ENCODE measurements at regions not wholly inside any gene's neighbourhood (a gene's known extent, or its start where the extent isn't known, plus 50 kb on each side); places are given as distances from the start of the nearest gene placed in this dataset.

DNA sequence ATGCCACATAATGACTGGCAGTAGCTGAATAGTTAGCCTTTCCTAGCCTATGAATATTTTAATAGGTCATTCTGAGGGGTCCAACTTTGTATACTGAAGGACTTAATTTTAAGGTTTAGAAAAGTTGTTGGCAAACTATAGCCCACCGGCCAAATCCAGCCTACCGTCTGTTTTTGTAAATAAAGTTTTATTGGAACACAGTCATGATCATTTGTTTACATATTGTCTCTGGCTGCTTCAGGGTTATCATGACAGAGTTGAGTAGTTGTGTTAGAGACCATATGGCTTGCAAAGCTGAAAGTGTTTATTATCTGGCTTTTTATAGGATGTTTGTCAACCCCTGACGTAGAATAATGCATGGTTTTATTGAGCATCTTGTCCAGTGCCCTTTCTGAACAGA, 73.4 kb downstream of the NTMT2 start:
- no peaks in the 10 kb centered on the region for H3K36me3 ChIP-seq (ENCODE audit: control insufficient read depth, insufficient read depth, low read length)
- H3K9me3 ChIP-seq (ENCODE audit: control insufficient read depth, low read length): no peaks in the 10 kb centered on the region
- H3K27ac ChIP-seq (ENCODE audit: low read depth, low read length, severe bottlenecking): no peak overlapping the region
- H3K4me3 ChIP-seq (ENCODE audit: extremely low read depth, insufficient read depth, low read length, poor library complexity, severe bottlenecking): no peak overlapping the region
- WGBS, 2 experiments (ENCODE audit: insufficient coverage in 2 of 2): 65 to 87% methylated on average over 2 to 3 of the region's 3 CpGs
- H3K4me1 ChIP-seq (ENCODE audit: control insufficient read depth, insufficient read depth, low read length, poor library complexity, severe bottlenecking): no peaks in the 10 kb centered on the region

DNA sequence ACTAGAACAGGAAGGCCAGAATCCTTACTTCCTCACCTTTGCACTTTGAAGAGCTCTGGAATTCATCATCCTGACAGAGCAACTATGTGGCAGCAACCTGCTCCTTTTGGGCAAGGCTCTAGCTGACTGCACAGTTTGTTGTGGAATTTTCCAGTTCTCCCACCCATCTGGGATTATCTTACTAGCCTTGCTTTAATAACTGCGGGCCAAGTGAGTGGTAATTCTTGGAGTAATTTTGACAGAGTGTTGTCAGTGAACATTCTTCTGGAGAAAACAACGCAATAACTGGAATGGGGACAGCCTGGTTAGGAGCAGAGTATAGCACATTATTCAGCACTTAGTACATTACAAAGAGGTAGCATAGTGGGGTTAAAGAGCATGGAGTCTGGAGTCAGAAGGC, 75.3 kb downstream of the NTMT2 start:
- no peak overlapping the region for H3K27ac ChIP-seq (ENCODE audit: low read depth, low read length, severe bottlenecking)
- no peaks in the 10 kb centered on the region for H3K9me3 ChIP-seq (ENCODE audit: control insufficient read depth, low read length)
- no peaks in the 10 kb centered on the region for H3K36me3 ChIP-seq (ENCODE audit: control insufficient read depth, insufficient read depth, low read length)
- WGBS, 2 experiments (ENCODE audit: insufficient coverage in 2 of 2): no CpG with 5 or more reads among the region's 2 CpGs
- no peaks in the 10 kb centered on the region for H3K4me1 ChIP-seq (ENCODE audit: control insufficient read depth, insufficient read depth, low read length, poor library complexity, severe bottlenecking)
- H3K4me3 ChIP-seq (ENCODE audit: extremely low read depth, insufficient read depth, low read length, poor library complexity, severe bottlenecking): no peak overlapping the region

DNA sequence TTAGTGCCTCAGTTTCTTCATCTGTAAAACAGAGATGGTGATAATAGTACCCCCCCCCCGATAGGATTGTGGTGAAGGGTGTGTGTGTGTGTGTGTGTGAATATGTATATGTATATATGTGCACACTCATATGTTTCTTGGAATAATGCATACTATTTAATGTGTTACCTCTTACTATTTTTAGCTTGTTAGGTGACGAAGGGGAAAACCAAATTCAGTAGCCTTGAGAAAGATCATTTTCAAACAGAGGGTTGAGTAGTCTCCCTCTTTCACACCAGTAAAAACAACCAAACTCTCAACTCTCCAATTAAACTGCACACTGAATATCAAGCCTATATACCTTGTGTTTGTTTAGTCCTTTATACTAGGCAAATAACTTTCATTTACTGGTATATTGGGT, 75.7 kb downstream of the NTMT2 start:
- no peak overlapping the region for H3K4me3 ChIP-seq (ENCODE audit: extremely low read depth, insufficient read depth, low read length, poor library complexity, severe bottlenecking)
- WGBS, 2 experiments (ENCODE audit: insufficient coverage in 2 of 2): 80% methylated on average over 1 of the region's 2 CpGs; no CpG with 5 or more reads in 1 of the 2 experiments
- H3K36me3 ChIP-seq (ENCODE audit: control insufficient read depth, insufficient read depth, low read length): no peaks in the 10 kb centered on the region
- H3K4me1 ChIP-seq (ENCODE audit: control insufficient read depth, insufficient read depth, low read length, poor library complexity, severe bottlenecking): no peaks in the 10 kb centered on the region
- no peak overlapping the region for H3K27ac ChIP-seq (ENCODE audit: low read depth, low read length, severe bottlenecking)
- H3K9me3 ChIP-seq (ENCODE audit: control insufficient read depth, low read length): no peaks in the 10 kb centered on the region

DNA sequence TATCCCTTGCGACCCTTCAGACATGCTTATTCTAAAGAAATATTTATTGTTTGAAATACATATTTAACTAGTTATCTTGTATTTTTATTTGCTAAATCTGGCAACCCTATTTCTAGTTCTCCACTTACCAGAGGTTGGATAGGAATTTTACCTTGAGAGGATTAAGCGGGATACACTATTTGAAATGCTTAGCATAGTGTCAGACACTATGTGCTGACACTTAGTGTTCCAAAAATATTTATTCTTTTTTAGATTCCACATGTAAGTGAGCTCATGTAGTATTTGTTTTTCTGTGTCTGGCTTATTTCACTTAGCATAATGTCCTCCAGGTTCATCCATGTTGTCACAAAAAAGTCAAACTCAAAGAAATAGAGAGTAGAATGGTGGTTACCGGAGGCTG, 78.7 kb downstream of the NTMT2 start:
- Histone ChIP-seq H3K27ac (ENCODE audit: low read depth, low read length, severe bottlenecking) (no peak overlapping the region), H3K4me3 (ENCODE audit: extremely low read depth, insufficient read depth, low read length, poor library complexity, severe bottlenecking) (no peak overlapping the region), H3K9me3 (ENCODE audit: control insufficient read depth, low read length) (no peaks in the 10 kb centered on the region), H3K36me3 (ENCODE audit: control insufficient read depth, insufficient read depth, low read length) (no peaks in the 10 kb centered on the region), H3K4me1 (ENCODE audit: control insufficient read depth, insufficient read depth, low read length, poor library complexity, severe bottlenecking) (no peaks in the 10 kb centered on the region)
- no CpG with 5 or more reads among the region's 3 CpGs for WGBS, 2 experiments (ENCODE audit: insufficient coverage in 2 of 2)

DNA sequence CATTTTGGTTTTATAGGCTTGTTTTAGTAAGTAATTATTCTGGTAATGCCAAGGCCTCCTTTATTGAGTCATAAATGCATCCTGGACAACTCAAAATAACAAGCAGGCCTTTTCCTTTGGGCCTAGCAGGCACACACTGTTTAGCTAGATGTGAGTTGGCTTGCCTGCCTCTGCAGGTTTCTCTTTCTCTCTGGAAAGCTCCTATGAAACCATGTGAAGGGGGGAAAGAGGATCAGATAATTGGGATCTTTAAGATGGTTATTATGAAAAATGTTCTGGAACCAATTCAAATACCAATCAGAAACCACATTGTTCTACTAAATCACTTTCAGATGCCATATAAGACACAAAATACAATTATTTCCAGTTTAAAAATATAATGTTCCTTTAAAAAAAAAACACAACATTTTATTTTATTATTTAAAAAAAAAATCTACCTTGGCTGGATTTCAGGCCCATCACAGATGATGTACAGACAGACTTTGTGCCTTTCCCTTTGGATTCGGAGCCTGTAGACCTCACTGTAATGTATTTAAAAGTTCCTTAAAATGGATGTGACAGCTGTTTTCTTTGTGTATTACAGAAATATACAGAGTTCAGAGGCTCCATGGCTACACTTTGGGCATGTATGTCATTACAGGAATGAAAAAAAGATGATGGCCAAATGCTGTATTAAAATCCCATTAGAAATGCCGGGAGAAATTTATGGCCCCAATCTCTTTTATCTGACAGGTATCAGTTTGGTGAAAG, 80.2 kb downstream of the NTMT2 start:
- WGBS, 2 experiments (ENCODE audit: insufficient coverage in 2 of 2): 100% methylated on average over 1 of the region's 2 CpGs; no CpG with 5 or more reads in 1 of the 2 experiments

DNA sequence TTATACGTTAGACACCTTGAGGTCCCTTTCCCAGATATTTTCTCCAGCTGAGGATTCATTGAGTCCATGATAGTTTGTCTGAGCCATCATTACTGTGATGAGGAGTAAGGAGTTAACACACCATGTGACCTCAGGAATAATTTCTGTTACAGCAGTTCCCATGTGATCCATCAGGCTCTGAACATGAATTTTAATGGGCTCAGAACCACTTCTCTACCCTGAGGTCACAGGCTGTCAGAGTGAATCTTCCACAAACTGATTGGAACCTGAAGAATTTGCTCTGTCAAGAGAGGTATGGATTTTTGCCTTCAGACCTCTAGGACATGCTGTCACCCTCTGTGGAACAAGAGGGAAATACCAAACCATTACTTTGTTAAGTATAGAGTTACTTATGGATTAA, 81.0 kb downstream of the NTMT2 start:
- 100% methylated on average over 1 of the region's 1 CpG; no CpG with 5 or more reads in 1 of the 2 experiments for WGBS, 2 experiments (ENCODE audit: insufficient coverage in 2 of 2)
- Histone ChIP-seq H3K9me3 (ENCODE audit: control insufficient read depth, low read length) (no peaks in the 10 kb centered on the region), H3K4me3 (ENCODE audit: extremely low read depth, insufficient read depth, low read length, poor library complexity, severe bottlenecking) (no peak overlapping the region), H3K36me3 (ENCODE audit: control insufficient read depth, insufficient read depth, low read length) (no peaks in the 10 kb centered on the region), H3K27ac (ENCODE audit: low read depth, low read length, severe bottlenecking) (no peak overlapping the region), H3K4me1 (ENCODE audit: control insufficient read depth, insufficient read depth, low read length, poor library complexity, severe bottlenecking) (no peaks in the 10 kb centered on the region)

More for the DNA sequence above, 80.2 kb downstream of the NTMT2 start:
- H3K4me1 ChIP-seq (ENCODE audit: control insufficient read depth, insufficient read depth, low read length, poor library complexity, severe bottlenecking): no peaks in the 10 kb centered on the region
- no peaks in the 10 kb centered on the region for H3K9me3 ChIP-seq (ENCODE audit: control insufficient read depth, low read length)
- no peak overlapping the region for H3K27ac ChIP-seq (ENCODE audit: low read depth, low read length, severe bottlenecking)
- no peaks in the 10 kb centered on the region for H3K36me3 ChIP-seq (ENCODE audit: control insufficient read depth, insufficient read depth, low read length)
- H3K4me3 ChIP-seq (ENCODE audit: extremely low read depth, insufficient read depth, low read length, poor library complexity, severe bottlenecking): no peak overlapping the region

DNA sequence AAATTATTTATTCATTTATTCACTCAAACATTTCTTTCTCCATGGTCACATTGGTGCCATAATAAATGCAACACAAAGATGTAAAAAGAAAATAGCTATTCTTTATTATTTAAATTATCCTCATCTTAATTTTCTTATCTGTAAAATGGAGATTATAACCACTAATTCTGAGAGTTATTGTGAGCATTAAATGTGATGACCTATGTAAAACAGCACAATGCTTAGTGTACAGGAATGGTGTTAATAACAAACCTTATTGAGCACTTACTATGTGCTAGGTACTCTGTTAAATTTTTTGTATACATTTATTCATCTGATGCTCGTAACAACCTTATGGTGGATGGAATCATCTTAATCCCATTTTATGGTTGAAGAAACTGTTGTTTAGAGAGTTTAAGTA, 84.6 kb downstream of the NTMT2 start:
- Histone ChIP-seq H3K36me3 (ENCODE audit: control insufficient read depth, insufficient read depth, low read length) (no peaks in the 10 kb centered on the region), H3K4me3 (ENCODE audit: extremely low read depth, insufficient read depth, low read length, poor library complexity, severe bottlenecking) (no peak overlapping the region), H3K9me3 (ENCODE audit: control insufficient read depth, low read length) (no peaks in the 10 kb centered on the region), H3K27ac (ENCODE audit: low read depth, low read length, severe bottlenecking) (no peak overlapping the region), H3K4me1 (ENCODE audit: control insufficient read depth, insufficient read depth, low read length, poor library complexity, severe bottlenecking) (no peaks in the 10 kb centered on the region)
- WGBS, 2 experiments (ENCODE audit: insufficient coverage in 2 of 2): 67 to 88% methylated on average over 1 of the region's 1 CpG

DNA sequence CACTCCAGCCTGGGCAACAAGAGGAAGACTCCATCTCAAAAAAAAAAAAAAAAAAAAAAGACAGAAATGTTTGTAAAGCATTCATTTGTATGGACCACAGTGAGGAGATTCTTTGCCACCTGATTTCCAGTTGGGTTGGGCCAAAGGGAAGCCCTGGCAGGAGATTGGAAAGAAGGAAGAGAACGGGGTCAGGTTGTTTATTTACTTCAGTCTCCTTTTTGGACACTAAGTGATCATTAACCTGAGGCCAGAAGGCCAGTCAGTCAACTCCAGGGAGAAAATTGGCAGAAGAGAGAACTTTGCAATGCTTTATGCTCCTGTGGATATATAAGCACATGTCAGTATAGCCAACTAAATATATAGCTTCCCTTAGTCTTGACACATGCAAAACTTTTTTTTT, 85.9 kb downstream of the NTMT2 start:
- WGBS, 2 experiments (ENCODE audit: insufficient coverage in 2 of 2): no CpG with 5 or more reads among the region's 1 CpG
- Histone ChIP-seq H3K4me1 (ENCODE audit: control insufficient read depth, insufficient read depth, low read length, poor library complexity, severe bottlenecking) (no peaks in the 10 kb centered on the region), H3K36me3 (ENCODE audit: control insufficient read depth, insufficient read depth, low read length) (no peaks in the 10 kb centered on the region), H3K4me3 (ENCODE audit: extremely low read depth, insufficient read depth, low read length, poor library complexity, severe bottlenecking) (no peak overlapping the region), H3K27ac (ENCODE audit: low read depth, low read length, severe bottlenecking) (no peak overlapping the region), H3K9me3 (ENCODE audit: control insufficient read depth, low read length) (no peaks in the 10 kb centered on the region)

DNA sequence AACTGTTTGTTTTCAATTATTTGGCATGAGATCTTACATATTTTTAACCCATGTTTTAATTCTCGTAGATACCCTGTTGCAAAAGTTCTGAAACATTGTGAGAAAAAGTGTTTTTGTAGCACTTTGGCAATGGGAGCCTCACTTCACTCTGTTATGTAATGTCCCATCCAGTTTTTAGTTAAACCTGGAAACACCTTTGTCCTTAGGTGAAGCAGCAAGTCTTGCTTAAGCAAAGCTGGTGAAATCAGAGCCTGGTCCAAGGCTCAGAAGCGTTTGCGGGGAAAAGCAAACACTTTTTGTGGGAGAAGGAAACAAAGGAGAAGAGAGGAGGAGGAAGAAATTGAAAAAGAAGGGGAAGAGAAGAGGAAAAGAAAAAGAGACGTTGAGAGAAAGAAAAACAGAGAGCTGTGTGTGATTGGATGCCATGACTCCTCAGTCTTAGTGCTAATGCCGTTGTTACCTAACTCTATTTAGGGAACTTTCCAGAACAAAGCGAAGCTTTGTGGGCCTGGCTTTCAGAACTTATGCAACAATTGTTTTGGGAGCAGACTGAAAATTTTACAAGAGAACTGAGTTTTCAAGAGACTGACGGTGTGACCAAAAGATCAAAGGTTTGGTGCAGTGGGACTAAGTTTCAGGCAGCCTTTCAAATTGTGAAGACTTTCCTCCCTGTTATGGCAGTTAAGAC, 93.1 kb downstream of the NTMT2 start:
- H3K4me3 ChIP-seq (ENCODE audit: extremely low read depth, insufficient read depth, low read length, poor library complexity, severe bottlenecking): no peak overlapping the region
- WGBS, 2 experiments (ENCODE audit: insufficient coverage in 2 of 2): 79 to 87% methylated on average over 5 to 6 of the region's 7 CpGs
- H3K36me3 ChIP-seq (ENCODE audit: control insufficient read depth, insufficient read depth, low read length): no peaks in the 10 kb centered on the region
- H3K4me1 ChIP-seq (ENCODE audit: control insufficient read depth, insufficient read depth, low read length, poor library complexity, severe bottlenecking): no peaks in the 10 kb centered on the region
- no peak overlapping the region for H3K27ac ChIP-seq (ENCODE audit: low read depth, low read length, severe bottlenecking)
- no peaks in the 10 kb centered on the region for H3K9me3 ChIP-seq (ENCODE audit: control insufficient read depth, low read length)

DNA sequence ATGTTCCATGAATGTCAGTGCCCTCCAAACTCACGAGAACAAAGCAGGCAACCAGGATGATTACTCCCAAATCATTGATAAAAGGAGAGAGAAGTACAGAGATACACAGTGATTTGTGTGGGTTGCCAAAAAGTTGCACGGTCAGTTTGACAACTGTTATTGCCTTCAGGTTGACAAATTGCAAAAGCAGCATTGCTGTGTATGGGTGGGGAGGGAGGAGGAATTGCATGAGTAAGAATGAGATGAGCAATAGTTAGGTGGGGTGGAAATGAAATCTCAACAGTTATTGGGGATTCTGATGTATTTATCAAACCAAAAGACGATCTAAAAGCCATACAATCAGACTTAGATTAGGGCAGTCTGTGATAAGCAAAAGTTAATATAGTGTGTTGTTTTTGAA, 93.7 kb downstream of the NTMT2 start:
- no peaks in the 10 kb centered on the region for H3K9me3 ChIP-seq (ENCODE audit: control insufficient read depth, low read length)
- H3K4me3 ChIP-seq (ENCODE audit: extremely low read depth, insufficient read depth, low read length, poor library complexity, severe bottlenecking): no peak overlapping the region
- 0 to 33% methylated on average over 1 to 2 of the region's 3 CpGs for WGBS, 2 experiments (ENCODE audit: insufficient coverage in 2 of 2)
- no peak overlapping the region for H3K27ac ChIP-seq (ENCODE audit: low read depth, low read length, severe bottlenecking)
- no peaks in the 10 kb centered on the region for H3K36me3 ChIP-seq (ENCODE audit: control insufficient read depth, insufficient read depth, low read length)
- H3K4me1 ChIP-seq (ENCODE audit: control insufficient read depth, insufficient read depth, low read length, poor library complexity, severe bottlenecking): no peaks in the 10 kb centered on the region

DNA sequence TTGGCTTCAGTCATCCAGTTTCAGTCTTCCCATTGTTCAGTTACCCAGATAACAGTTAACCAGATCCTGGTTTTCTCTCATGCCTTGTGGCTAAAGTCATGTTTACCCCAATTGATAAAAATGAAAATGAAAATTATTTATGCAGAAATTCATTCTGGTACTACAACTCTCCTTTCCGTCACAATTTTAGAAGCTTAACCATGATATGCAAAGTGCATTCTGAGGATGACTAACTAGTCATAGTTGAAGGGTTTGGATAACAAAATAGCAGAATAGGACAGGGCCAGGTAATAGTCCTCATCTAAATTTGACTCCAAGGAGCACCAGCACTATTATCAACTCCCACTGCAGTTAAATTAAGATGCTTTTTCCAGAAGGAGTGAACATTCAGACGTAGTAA, 94.7 kb downstream of the NTMT2 start:
- H3K27ac ChIP-seq (ENCODE audit: low read depth, low read length, severe bottlenecking): no peak overlapping the region
- no peaks in the 10 kb centered on the region for H3K36me3 ChIP-seq (ENCODE audit: control insufficient read depth, insufficient read depth, low read length)
- no peaks in the 10 kb centered on the region for H3K4me1 ChIP-seq (ENCODE audit: control insufficient read depth, insufficient read depth, low read length, poor library complexity, severe bottlenecking)
- H3K4me3 ChIP-seq (ENCODE audit: extremely low read depth, insufficient read depth, low read length, poor library complexity, severe bottlenecking): no peak overlapping the region
- 100% methylated on average over 1 of the region's 2 CpGs for WGBS, 2 experiments (ENCODE audit: insufficient coverage in 2 of 2)
- no peaks in the 10 kb centered on the region for H3K9me3 ChIP-seq (ENCODE audit: control insufficient read depth, low read length)
